Natural killer cell (primary cell): ENCODE measurements at regions not wholly inside any gene's neighbourhood (a gene's known extent, or its start where the extent isn't known, plus 50 kb on each side); places are given as distances from the start of the nearest gene placed in this dataset.

Source experiments
- ATAC-seq, 3 donors: fragments of 150-1000 bp in 2 of 3; fragments of 200-7000 bp in 1 of 3; cut with Tn5 transposase; 1 replicate in 1 of 3; 2 replicates in 2 of 3; pipeline ENCODE4 v1.10.0; 2021; ENCODE audit warnings: mild to moderate bottlenecking in 2 of 3, moderate library complexity in 2 of 3
- DNase-seq, 2 donors: peaks; one replicate each; pipeline versions ENCODE4 v3.0.0 to v3.0.0-alpha.2; 2013 to 2021; ENCODE audit warnings: mixed read lengths in 1 of 2
- H3K27ac ChIP-seq: one replicate; pipeline ENCODE4 v1.5.1; 2013; ENCODE audit warnings: mild to moderate bottlenecking, low read length
- H3K27me3 ChIP-seq: one replicate; pipeline ENCODE4 v1.6.1; 2013; ENCODE audit warnings: low read length; ENCODE audit not compliant: control insufficient read depth, insufficient read depth
- H3K36me3 ChIP-seq: one replicate; pipeline ENCODE4 v1.6.1; 2013; ENCODE audit warnings: low read length; ENCODE audit not compliant: control insufficient read depth, insufficient read depth
- H3K4me1 ChIP-seq: one replicate; pipeline ENCODE4 v1.6.1; 2013; ENCODE audit warnings: low read length; ENCODE audit not compliant: control insufficient read depth, insufficient read depth
- H3K4me3 ChIP-seq: one replicate; pipeline ENCODE4 v1.5.1; 2013; ENCODE audit warnings: low read length
- H3K9me3 ChIP-seq: one replicate; pipeline ENCODE4 v1.6.1; 2013; ENCODE audit warnings: low read length; ENCODE audit not compliant: control insufficient read depth, insufficient read depth
- H3K27ac Mint-ChIP-seq, 2 donors: one replicate each; pipeline ENCODE4 v1.8.0; 2022; ENCODE audit warnings: mild to moderate bottlenecking in 2 of 2, mixed read lengths in 2 of 2, moderate library complexity in 1 of 2
- H3K27me3 Mint-ChIP-seq, 2 donors: one replicate each; pipeline ENCODE4 v1.8.0; 2022; ENCODE audit warnings: low read depth in 2 of 2, mixed read lengths in 2 of 2
- H3K36me3 Mint-ChIP-seq: one replicate; pipeline ENCODE4 v1.8.0; 2022; ENCODE audit warnings: mixed read lengths
- H3K4me1 Mint-ChIP-seq, 2 donors: one replicate each; pipeline ENCODE4 v1.8.0; 2022; ENCODE audit warnings: mixed read lengths in 2 of 2
- H3K4me3 Mint-ChIP-seq: one replicate; pipeline ENCODE4 v1.8.0; 2022; ENCODE audit warnings: mild to moderate bottlenecking, moderate library complexity, mixed read lengths
- H3K9me3 Mint-ChIP-seq, 2 donors: one replicate each; pipeline ENCODE4 v1.8.0; 2022; ENCODE audit warnings: mixed read lengths in 2 of 2
- CTCF ChIP-seq: fragments of 200-600 bp; IDR thresholded peaks from one replicate; pipeline ENCODE4 v1.8.0; 2022; ENCODE audit warnings: antibody characterized with exemption
- WGBS: methylation state at CpG from one replicate; pipeline ENCODE4 v1.1.7; 2013; ENCODE audit warnings: missing lambda C conversion rate; ENCODE audit not compliant: insufficient coverage; 5-methylcytosine and 5-hydroxymethylcytosine counted together
- intact Hi-C: fragments of 100-400 bp; cut with micrococcal nuclease; formaldehyde crosslinking; loops from one replicate; pipeline ENCODE4 v1.14.2; 2022

GRCh38 chr2:16257322-16258028 lies 317.1 kb downstream of the MYCN start:
- no peaks in the 10 kb centered on the region for H3K9me3 Mint-ChIP-seq
- intact Hi-C loops, result no loop called here
- Histone ChIP-seq H3K27me3 (no peaks in the 10 kb centered on the region), H3K36me3 (no peaks in the 10 kb centered on the region), H3K4me1 (no peaks in the 10 kb centered on the region), H3K4me3 (no peak overlapping the region), H3K9me3 (no peaks in the 10 kb centered on the region), H3K27ac (no peak overlapping the region)
- no peaks in the 10 kb centered on the region for H3K36me3 Mint-ChIP-seq
- no peak overlapping the region for H3K27ac Mint-ChIP-seq
- no peak for ATAC-seq
- no peak for DNase-seq
- TF ChIP-seq CTCF, result no peak
- H3K4me1 Mint-ChIP-seq, result peaks cover 0 to 5% of the 10 kb centered on the region in 2 donors
- WGBS, result 68% methylated on average over 6 of the region's 6 CpGs
- peaks cover 14 to 58% of the 10 kb centered on the region in 2 donors for H3K27me3 Mint-ChIP-seq
- no peak overlapping the region for H3K4me3 Mint-ChIP-seq

GRCh38 chr2:16256601-16257321 lies 316.4 kb downstream of the MYCN start:
- peaks cover 0 to 5% of the 10 kb centered on the region in 2 donors for H3K4me1 Mint-ChIP-seq
- H3K27ac Mint-ChIP-seq, result no peak overlapping the region
- 70% methylated on average over 6 of the region's 6 CpGs for WGBS
- H3K27ac ChIP-seq, result no peak overlapping the region
- no peaks in the 10 kb centered on the region for H3K9me3 Mint-ChIP-seq
- H3K27me3 ChIP-seq, result no peaks in the 10 kb centered on the region
- intact Hi-C loops, result no loop called here
- peaks cover 14 to 58% of the 10 kb centered on the region in 2 donors for H3K27me3 Mint-ChIP-seq
- no peaks in the 10 kb centered on the region for H3K9me3 ChIP-seq
- DNase-seq (no peak), ATAC-seq (no peak)
- H3K4me1 ChIP-seq, result no peaks in the 10 kb centered on the region
- no peaks in the 10 kb centered on the region for H3K36me3 Mint-ChIP-seq
- no peak overlapping the region for H3K4me3 ChIP-seq
- no peak for TF ChIP-seq CTCF
- no peak overlapping the region for H3K4me3 Mint-ChIP-seq
- no peaks in the 10 kb centered on the region for H3K36me3 ChIP-seq

- H3K4me3 Mint-ChIP-seq, result no peak overlapping the region
- Histone ChIP-seq H3K27me3 (no peaks in the 10 kb centered on the region), H3K36me3 (no peaks in the 10 kb centered on the region), H3K9me3 (no peaks in the 10 kb centered on the region), H3K27ac (no peak overlapping the region), H3K4me1 (no peaks in the 10 kb centered on the region), H3K4me3 (no peak overlapping the region)
- H3K36me3 Mint-ChIP-seq, result no peaks in the 10 kb centered on the region
- peaks cover 0 to 5% of the 10 kb centered on the region in 2 donors for H3K4me1 Mint-ChIP-seq
- intact Hi-C loops, result no loop called here
- DNase-seq (no peak), ATAC-seq (no peak)
- no peak overlapping the region for H3K27ac Mint-ChIP-seq
- H3K9me3 Mint-ChIP-seq, result no peaks in the 10 kb centered on the region
- peaks cover 14 to 52% of the 10 kb centered on the region in 2 donors for H3K27me3 Mint-ChIP-seq
- TF ChIP-seq CTCF, result no peak
- WGBS, result no CpG with 5 or more reads among the region's 4 CpGs
Measured at GRCh38 chr2:16255120-16255519, 314.8 kb downstream of the MYCN start.
